Stimulated activated CD8-positive, alpha-beta memory T cell treated with anti-CD3 and anti-CD28 coated beads, Interleukin-7, amount 100 ng/mL, for 24 hours (primary cell): ENCODE measurements at regions not wholly inside any gene's neighbourhood (a gene's known extent, or its start where the extent isn't known, plus 50 kb on each side); places are given as distances from the start of the nearest gene placed in this dataset.
"Not testable (repeated sequence)": the region's sequence is repeated elsewhere in the genome, so short reads cannot be mapped to it uniquely, and the experiment has no call there.

Experiments used
- DNase-seq: peaks from one replicate; pipeline ENCODE4 v3.0.0-alpha.2; 2020; ENCODE audit warnings: low read depth

DNA sequence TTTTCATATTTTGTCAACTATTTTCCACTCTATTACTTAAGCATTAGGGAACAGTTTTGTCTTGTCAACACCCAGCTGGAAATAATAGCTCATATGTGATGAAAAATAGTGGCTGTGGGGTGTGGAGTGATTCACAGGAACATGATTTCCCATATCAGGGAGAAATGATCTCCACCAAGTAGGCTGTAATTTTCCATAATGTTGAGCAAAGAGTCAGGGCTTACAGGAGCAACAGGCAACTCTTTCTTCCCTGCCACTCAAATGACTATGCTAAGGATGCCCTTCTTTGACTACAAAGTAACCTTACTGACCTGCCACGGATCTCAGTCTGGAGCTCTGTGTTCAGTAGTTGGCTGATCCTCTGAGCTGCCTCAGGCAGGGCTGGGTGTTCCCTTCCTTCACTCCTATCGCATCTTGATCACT, 90.0 kb upstream of the GATB start:
- DNase-seq = no peak

DNA sequence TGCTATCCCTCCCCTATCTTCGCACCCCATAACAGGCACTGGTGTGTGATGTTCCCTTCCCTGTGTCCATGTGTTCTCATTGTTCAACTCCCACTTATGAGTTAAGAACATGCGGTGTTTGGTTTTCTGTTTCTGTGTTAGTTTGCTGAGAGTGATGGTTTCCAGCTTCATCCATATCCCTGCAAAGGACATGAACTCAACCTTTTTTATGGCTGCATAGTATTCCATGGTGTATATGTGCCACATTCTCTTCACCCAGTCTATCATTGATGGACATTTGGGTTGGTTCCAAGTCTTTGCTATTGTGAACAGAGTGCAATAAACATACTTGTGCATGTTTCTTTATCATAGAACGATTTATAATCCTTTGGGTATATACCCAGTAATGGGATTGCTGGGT, 84.7 kb upstream of the GATB start:
- DNase-seq = not testable (repeated sequence)

DNA sequence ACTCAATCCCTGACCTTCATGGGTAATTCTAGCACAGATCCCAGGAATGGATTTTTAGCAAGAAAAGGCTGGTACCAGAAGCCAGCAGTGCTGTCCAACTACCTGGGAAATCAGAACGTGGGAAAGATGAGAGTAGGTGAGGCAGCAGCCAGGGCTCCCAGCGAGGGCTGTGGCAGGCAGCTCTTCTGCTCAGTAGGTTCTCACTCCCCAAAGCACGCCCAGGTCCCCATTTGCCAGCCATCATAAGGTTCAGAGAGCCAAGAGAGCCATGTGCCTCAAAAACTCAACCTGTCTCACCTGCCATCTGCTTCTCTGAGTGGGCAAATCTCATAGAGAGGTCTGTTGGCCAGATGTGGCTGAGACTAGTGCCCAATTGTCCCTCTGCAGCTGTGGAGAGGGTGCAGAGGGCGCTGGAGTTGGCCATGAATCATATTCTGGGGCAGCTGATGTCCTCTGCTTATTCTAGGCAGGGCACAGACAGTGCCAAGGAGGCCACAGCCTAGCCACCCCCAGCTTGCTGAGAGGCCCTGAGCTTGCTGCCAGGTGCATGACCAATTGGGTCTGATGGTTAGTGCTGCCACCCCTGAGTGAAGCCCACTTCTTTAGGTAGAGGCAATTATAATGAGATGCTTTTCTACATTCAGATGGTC, 81.7 kb upstream of the GATB start:
- DNase-seq = no peak

DNA sequence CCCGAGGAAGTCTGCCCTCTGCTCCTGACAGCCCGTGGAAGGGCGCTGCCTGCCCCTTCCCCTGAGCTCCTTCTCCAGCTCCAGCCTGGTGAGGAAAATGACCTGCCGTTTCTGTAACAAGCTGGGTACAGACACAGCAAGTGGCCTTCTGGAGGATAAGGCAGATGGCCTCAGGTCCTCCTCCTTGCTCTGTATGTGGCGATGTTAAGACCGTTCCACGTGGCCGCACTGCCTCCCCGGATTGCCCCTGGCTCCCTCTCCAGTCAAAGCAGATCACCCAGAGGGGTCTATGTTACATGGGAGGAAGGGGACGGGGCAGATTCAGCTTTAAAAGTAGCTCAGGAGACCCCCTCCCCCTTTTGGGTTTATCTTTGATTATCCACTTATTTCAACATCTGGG, 80.3 kb upstream of the GATB start:
- DNase-seq = no peak

DNA sequence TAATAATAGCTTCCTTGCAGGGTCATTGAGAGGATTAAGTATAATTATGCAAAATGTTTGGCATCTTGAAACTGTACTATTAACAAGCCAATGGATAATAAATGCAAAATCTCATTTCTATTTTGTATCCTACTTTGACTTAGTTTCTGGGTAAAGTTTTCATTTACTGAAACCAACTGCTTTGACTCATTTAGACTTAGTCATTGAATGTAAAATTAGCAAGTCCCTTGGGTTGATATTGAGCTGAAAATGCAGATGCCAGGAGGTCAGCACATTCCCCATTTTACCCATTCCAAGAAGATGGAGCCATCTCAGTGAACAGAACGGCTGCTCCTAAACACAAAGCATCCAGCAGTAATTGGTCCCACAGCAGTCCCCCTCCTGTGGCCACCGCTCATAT, 74.7 kb upstream of the GATB start:
- DNase-seq = no peak

DNA sequence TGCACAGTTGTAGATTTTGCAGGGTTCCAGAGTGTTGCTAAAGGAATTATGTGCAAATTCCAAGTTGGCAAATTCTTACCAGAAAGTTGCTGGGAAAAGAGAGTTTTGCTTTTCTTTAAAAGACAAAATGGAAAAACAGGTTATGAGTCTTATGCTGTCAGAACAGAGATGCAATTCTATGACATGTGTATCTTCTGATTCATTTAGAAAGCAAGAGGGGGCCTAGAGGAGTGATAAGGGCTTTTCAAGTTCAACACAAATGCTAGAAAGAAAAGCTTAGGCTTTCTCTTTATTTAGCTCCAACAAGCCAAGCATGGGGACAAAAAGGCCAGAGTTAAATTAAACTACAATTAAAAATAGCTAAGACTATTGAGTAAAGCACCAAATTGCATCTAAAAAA, 72.4 kb upstream of the GATB start:
- no peak for DNase-seq

DNA sequence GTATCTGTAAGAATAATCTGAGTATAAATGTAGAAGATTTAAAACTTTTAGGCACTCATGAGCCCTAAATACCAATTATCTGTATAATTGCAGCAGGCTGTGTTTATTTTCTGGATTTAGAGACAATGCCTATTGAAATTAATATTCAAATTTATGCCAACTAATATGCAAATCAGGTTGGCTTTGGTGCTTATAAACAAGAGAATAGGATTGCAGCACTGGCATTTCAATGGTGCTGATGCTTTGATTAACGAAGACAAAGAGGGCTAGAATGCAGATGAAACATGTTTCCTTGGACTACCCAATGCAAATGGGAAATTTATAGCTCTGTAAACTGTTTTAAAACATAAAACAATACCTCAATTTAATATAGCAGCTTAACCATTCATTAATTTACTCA, 70.7 kb upstream of the GATB start:
- no peak for DNase-seq

DNA sequence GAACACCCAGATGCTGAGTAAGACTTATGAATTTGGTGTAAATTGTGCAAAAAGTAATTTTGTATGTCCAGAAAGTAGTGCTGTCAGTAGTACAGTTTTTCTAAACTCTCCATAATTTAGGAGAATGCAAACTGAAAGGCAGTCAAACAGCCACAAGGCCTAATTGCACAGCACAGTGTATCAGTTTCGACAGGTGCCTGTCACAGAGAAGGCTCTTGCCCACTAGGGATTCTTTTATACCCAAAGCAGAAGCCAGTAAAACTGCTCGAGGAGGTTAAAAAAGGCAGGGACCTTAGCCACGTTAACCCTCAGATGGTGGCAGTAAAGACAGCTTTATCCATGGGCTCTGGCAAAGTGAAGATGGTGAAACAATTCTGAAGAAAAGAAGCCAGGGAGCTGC, 69.4 kb upstream of the GATB start:
- DNase-seq = no peak

DNA sequence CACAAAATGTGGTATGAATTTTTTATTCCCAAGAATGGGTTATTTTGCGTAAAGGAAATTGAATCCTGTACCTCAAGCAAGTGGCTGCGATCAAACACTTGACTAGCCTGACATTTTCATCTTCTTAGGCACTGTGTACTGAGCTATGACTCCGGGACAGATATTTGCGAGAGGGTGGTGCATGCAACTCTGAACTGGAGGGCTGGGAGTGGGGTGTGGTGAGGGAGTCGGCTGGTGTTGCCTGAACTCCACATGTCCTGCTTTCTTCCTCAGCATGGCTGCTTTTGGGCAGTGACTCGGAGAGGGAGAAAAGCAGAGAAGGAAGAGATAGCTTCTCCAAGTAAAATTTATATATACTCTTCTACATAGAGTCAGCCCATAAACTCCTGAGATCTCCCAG, 68.5 kb upstream of the GATB start:
- no peak for DNase-seq

DNA sequence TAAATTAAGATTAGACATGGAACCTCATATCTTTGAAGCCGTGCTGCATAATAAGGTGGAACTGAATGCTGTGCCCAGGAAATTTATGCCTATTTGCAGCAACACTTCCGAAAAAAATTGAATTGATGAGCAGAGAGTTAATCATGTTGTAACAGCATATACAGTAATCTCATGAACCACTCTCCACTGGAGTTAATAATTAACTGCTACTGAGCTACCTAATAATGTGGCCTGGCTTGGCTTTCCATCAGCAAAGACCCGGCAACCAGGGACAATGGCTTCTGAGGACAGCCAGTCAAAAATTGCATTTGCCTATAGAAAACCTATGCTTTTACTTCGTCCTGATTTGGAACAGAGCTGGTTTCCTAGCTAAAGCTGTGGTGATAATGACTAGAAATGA, 63.8 kb upstream of the GATB start:
- no peak for DNase-seq

DNA sequence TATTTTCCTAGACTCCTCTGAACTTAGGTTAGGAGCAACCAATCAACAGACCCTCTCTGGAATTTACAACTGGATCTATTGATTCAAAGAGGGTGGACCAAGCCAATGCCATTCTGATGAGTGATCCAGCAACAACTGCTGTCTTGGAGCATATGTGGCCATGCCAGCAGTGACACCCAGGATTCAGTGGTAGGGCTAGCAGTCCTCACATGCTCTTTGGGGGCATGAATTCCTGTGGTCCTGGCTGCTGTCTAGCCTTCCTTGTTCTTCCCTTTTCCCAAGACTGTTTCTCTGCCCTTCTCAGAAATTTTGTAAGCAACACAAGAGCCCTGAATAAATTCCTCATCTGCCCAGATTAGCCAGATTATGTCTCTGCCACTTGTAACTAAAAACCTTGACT, 61.5 kb upstream of the GATB start:
- no peak for DNase-seq

DNA sequence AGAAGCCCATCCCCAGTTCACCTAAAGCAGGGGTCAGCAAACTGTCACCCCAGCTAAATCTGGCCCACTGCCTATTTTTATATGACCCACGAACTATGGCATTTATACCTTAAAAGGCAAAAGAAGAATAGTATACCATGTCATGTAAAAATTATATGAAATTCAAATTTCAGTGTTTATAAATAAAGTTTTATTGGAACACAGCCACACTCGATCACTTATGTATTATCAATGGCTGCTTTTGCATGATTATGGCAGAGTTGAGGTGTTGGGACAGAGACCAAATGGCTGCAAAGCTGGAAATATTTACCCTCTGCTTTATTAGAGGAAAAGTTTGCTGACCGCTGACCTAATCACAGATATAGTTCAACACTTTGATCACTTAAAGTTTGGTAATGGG, 59.2 kb upstream of the GATB start:
- DNase-seq = no peak

DNA sequence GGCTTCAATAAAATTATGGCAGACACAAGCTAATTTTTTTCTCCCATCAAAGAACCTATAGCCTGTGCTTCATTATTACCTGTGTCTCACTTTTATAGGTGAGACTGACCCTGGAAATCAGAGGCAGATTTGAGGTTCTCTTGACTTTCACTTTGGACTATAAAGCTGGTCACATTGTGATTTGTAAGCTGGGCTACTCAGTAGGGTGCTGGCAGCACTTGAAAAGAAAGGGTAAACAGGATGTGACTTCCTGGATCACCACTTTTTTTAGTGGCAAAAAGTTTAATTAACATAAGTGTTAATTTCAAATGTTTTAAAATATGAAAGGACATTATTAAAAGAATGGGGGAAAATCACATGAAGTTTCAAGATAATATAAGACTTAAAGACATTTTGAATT, 50.6 kb upstream of the GATB start:
- no peak for DNase-seq
